Natural killer cell (primary cell): ENCODE measurements at regions not wholly inside any gene's neighbourhood (a gene's known extent, or its start where the extent isn't known, plus 50 kb on each side); places are given as distances from the start of the nearest gene placed in this dataset.

Experiments
- ATAC-seq, 3 donors: fragments of 150-1000 bp in 2 of 3; fragments of 200-7000 bp in 1 of 3; cut with Tn5 transposase; 1 replicate in 1 of 3; 2 replicates in 2 of 3; pipeline ENCODE4 v1.10.0; 2021; ENCODE audit warnings: mild to moderate bottlenecking in 2 of 3, moderate library complexity in 2 of 3
- DNase-seq, 2 donors: peaks; one replicate each; pipeline versions ENCODE4 v3.0.0 to v3.0.0-alpha.2; 2013 to 2021; ENCODE audit warnings: mixed read lengths in 1 of 2
- H3K27ac ChIP-seq: one replicate; pipeline ENCODE4 v1.5.1; 2013; ENCODE audit warnings: mild to moderate bottlenecking, low read length
- H3K27me3 ChIP-seq: one replicate; pipeline ENCODE4 v1.6.1; 2013; ENCODE audit warnings: low read length; ENCODE audit not compliant: control insufficient read depth, insufficient read depth
- H3K36me3 ChIP-seq: one replicate; pipeline ENCODE4 v1.6.1; 2013; ENCODE audit warnings: low read length; ENCODE audit not compliant: control insufficient read depth, insufficient read depth
- H3K4me1 ChIP-seq: one replicate; pipeline ENCODE4 v1.6.1; 2013; ENCODE audit warnings: low read length; ENCODE audit not compliant: control insufficient read depth, insufficient read depth
- H3K4me3 ChIP-seq: one replicate; pipeline ENCODE4 v1.5.1; 2013; ENCODE audit warnings: low read length
- H3K9me3 ChIP-seq: one replicate; pipeline ENCODE4 v1.6.1; 2013; ENCODE audit warnings: low read length; ENCODE audit not compliant: control insufficient read depth, insufficient read depth
- H3K27ac Mint-ChIP-seq, 2 donors: one replicate each; pipeline ENCODE4 v1.8.0; 2022; ENCODE audit warnings: mild to moderate bottlenecking in 2 of 2, mixed read lengths in 2 of 2, moderate library complexity in 1 of 2
- H3K27me3 Mint-ChIP-seq, 2 donors: one replicate each; pipeline ENCODE4 v1.8.0; 2022; ENCODE audit warnings: low read depth in 2 of 2, mixed read lengths in 2 of 2
- H3K36me3 Mint-ChIP-seq: one replicate; pipeline ENCODE4 v1.8.0; 2022; ENCODE audit warnings: mixed read lengths
- H3K4me1 Mint-ChIP-seq, 2 donors: one replicate each; pipeline ENCODE4 v1.8.0; 2022; ENCODE audit warnings: mixed read lengths in 2 of 2
- H3K4me3 Mint-ChIP-seq: one replicate; pipeline ENCODE4 v1.8.0; 2022; ENCODE audit warnings: mild to moderate bottlenecking, moderate library complexity, mixed read lengths
- H3K9me3 Mint-ChIP-seq, 2 donors: one replicate each; pipeline ENCODE4 v1.8.0; 2022; ENCODE audit warnings: mixed read lengths in 2 of 2
- CTCF ChIP-seq: fragments of 200-600 bp; IDR thresholded peaks from one replicate; pipeline ENCODE4 v1.8.0; 2022; ENCODE audit warnings: antibody characterized with exemption
- whole genome bisulfite sequencing: methylation state at CpG from one replicate; pipeline ENCODE4 v1.1.7; 2013; ENCODE audit warnings: missing lambda C conversion rate; ENCODE audit not compliant: insufficient coverage; 5-methylcytosine and 5-hydroxymethylcytosine counted together
- intact Hi-C: fragments of 100-400 bp; cut with micrococcal nuclease; formaldehyde crosslinking; loops from one replicate; pipeline ENCODE4 v1.14.2; 2022

- H3K27me3 Mint-ChIP-seq: peaks cover 5 to 22% of the 10 kb centered on the region in 2 donors
- intact Hi-C loops: no loop called here
- no peaks in the 10 kb centered on the region for H3K27me3 ChIP-seq
- no peak overlapping the region for H3K4me3 Mint-ChIP-seq
- no peaks in the 10 kb centered on the region for H3K9me3 Mint-ChIP-seq
- 92% methylated on average over 2 of the region's 2 CpGs for WGBS
- H3K4me3 ChIP-seq: no peak overlapping the region
- no peak overlapping the region for H3K27ac Mint-ChIP-seq
- H3K27ac ChIP-seq: no peak overlapping the region
- ATAC-seq (no peak), DNase-seq (no peak)
- no peaks in the 10 kb centered on the region for H3K9me3 ChIP-seq
- no peaks in the 10 kb centered on the region for H3K36me3 Mint-ChIP-seq
- H3K4me1 Mint-ChIP-seq: peaks cover 5 to 6% of the 10 kb centered on the region in 2 donors
- H3K36me3 ChIP-seq: no peaks in the 10 kb centered on the region
- H3K4me1 ChIP-seq: no peaks in the 10 kb centered on the region
- TF ChIP-seq CTCF: no peak
Observed at GRCh38 chr12:89829434-89829975, 120.9 kb upstream of the ATP2B1 start.

- H3K27me3 Mint-ChIP-seq: peaks cover 5 to 22% of the 10 kb centered on the region in 2 donors
- peaks cover 5 to 6% of the 10 kb centered on the region in 2 donors for H3K4me1 Mint-ChIP-seq
- H3K4me3 ChIP-seq: no peak overlapping the region
- no CpG with 5 or more reads among the region's 2 CpGs for WGBS
- H3K9me3 ChIP-seq: no peaks in the 10 kb centered on the region
- no peaks in the 10 kb centered on the region for H3K36me3 ChIP-seq
- intact Hi-C loops: no loop called here
- DNase-seq (no peak), ATAC-seq (no peak)
- TF ChIP-seq CTCF: no peak
- H3K27ac ChIP-seq: no peak overlapping the region
- H3K27ac Mint-ChIP-seq: no peak overlapping the region
- no peak overlapping the region for H3K4me3 Mint-ChIP-seq
- H3K27me3 ChIP-seq: no peaks in the 10 kb centered on the region
- H3K36me3 Mint-ChIP-seq: no peaks in the 10 kb centered on the region
- no peaks in the 10 kb centered on the region for H3K9me3 Mint-ChIP-seq
- no peaks in the 10 kb centered on the region for H3K4me1 ChIP-seq
Observed at GRCh38 chr12:89828575-89828974, 119.9 kb upstream of the ATP2B1 start.

GRCh38 chr12:89827592-89827991, 119.0 kb upstream of the ATP2B1 start:
- Histone ChIP-seq H3K9me3 (no peaks in the 10 kb centered on the region), H3K4me3 (no peak overlapping the region), H3K4me1 (no peaks in the 10 kb centered on the region), H3K27me3 (no peaks in the 10 kb centered on the region), H3K27ac (no peak overlapping the region), H3K36me3 (no peaks in the 10 kb centered on the region)
- ATAC-seq (peak in 1 of 3 donors; percentile 35), DNase-seq (no peak)
- no peaks in the 10 kb centered on the region for H3K9me3 Mint-ChIP-seq
- peaks cover 5 to 22% of the 10 kb centered on the region in 2 donors for H3K27me3 Mint-ChIP-seq
- TF ChIP-seq CTCF: no peak
- intact Hi-C loops: no loop called here
- H3K36me3 Mint-ChIP-seq: no peaks in the 10 kb centered on the region
- 82% methylated on average over 5 of the region's 5 CpGs for WGBS
- H3K4me1 Mint-ChIP-seq: peaks cover 5 to 6% of the 10 kb centered on the region in 2 donors
- H3K4me3 Mint-ChIP-seq: no peak overlapping the region
- no peak overlapping the region for H3K27ac Mint-ChIP-seq

GRCh38 chr12:89826468-89826867, 117.8 kb upstream of the ATP2B1 start:
- Histone ChIP-seq H3K4me1 (no peaks in the 10 kb centered on the region), H3K4me3 (no peak overlapping the region), H3K9me3 (no peaks in the 10 kb centered on the region), H3K27ac (no peak overlapping the region), H3K36me3 (no peaks in the 10 kb centered on the region), H3K27me3 (no peaks in the 10 kb centered on the region)
- Mint-ChIP-seq H3K27me3 (peaks cover 5 to 22% of the 10 kb centered on the region in 2 donors), H3K4me1 (peaks cover 5 to 6% of the 10 kb centered on the region in 2 donors), H3K4me3 (no peak overlapping the region), H3K36me3 (no peaks in the 10 kb centered on the region), H3K27ac (no peak overlapping the region), H3K9me3 (no peaks in the 10 kb centered on the region)
- no peak for TF ChIP-seq CTCF
- ATAC-seq (no peak), DNase-seq (no peak)
- intact Hi-C loops: no loop called here
- 100% methylated on average over 1 of the region's 2 CpGs for WGBS
